ACHN (cell line): ENCODE measurements at regions not wholly inside any gene's neighbourhood (a gene's known extent, or its start where the extent isn't known, plus 50 kb on each side); places are given as distances from the start of the nearest gene placed in this dataset.
"Not testable (repeated sequence)": the region's sequence is repeated elsewhere in the genome, so short reads cannot be mapped to it uniquely, and the experiment has no call there.

Experiments used
- DNase-seq: peaks from one replicate; pipeline ENCODE4 v3.0.0-alpha.2; 2015
- in situ Hi-C: cut with HindIII; loops from 2 replicates; pipeline ENCODE4 v1.10.0; 2017; ENCODE audit warnings: low sequenced_read_pairs, low pct_ligation_motif_present, low pct_unique_long_range_greater_than_20kb

GRCh38 chr13:31587698-31588266 is 151.5 kb upstream of the RXFP2 start:
- in situ Hi-C loops, result no loop called here
- no peak for DNase-seq

- DNase-seq, result no peak
- in situ Hi-C loops, result no loop called here
Measured at GRCh38 chr13:31588316-31588715, 151.0 kb upstream of the RXFP2 start.

- in situ Hi-C loops, result no loop called here
- no peak for DNase-seq
Measured at GRCh38 chr13:31588893-31589292, 150.4 kb upstream of the RXFP2 start.

- DNase-seq, result no peak
- in situ Hi-C loops, result no loop called here
Measured at GRCh38 chr13:31591642-31592233, 147.6 kb upstream of the RXFP2 start.

GRCh38 chr13:31594056-31594455 is 145.3 kb upstream of the RXFP2 start:
- no peak for DNase-seq
- in situ Hi-C loops, result no loop called here

- in situ Hi-C loops, result no loop called here
Measured at GRCh38 chr13:31595563-31595962, 143.8 kb upstream of the RXFP2 start.

GRCh38 chr13:31598990-31599389 is 140.3 kb upstream of the RXFP2 start:
- in situ Hi-C loops, result no loop called here
- no peak for DNase-seq

More at GRCh38 chr13:31595563-31595962, 143.8 kb upstream of the RXFP2 start:
- no peak for DNase-seq

GRCh38 chr13:31605076-31605860 is 134.1 kb upstream of the RXFP2 start:
- in situ Hi-C loops, result no loop called here
- DNase-seq, result no peak

- DNase-seq, in situ Hi-C loops: not testable (repeated sequence)
Measured at GRCh38 chr13:31607531-31607930, 131.8 kb upstream of the RXFP2 start.

GRCh38 chr13:31608780-31609179 is 130.5 kb upstream of the RXFP2 start:
- in situ Hi-C loops, DNase-seq: not testable (repeated sequence)

GRCh38 chr13:31610270-31610998 is 128.9 kb upstream of the RXFP2 start:
- no peak for DNase-seq
- in situ Hi-C loops, result no loop called here

- no peak for DNase-seq
- in situ Hi-C loops, result no loop called here
Measured at GRCh38 chr13:31611214-31611613, 128.1 kb upstream of the RXFP2 start.

- in situ Hi-C loops, result no loop called here
- DNase-seq, result no peak
Measured at GRCh38 chr13:31614073-31614472, 125.3 kb upstream of the RXFP2 start.

GRCh38 chr13:31614704-31615103 is 124.6 kb upstream of the RXFP2 start:
- DNase-seq, result no peak
- in situ Hi-C loops, result no loop called here

- in situ Hi-C loops, result no loop called here
- DNase-seq, result no peak
Measured at GRCh38 chr13:31625115-31625514, 114.2 kb upstream of the RXFP2 start.

GRCh38 chr13:31627097-31627845 is 112.1 kb upstream of the RXFP2 start:
- in situ Hi-C loops, result no loop called here
- no peak for DNase-seq

GRCh38 chr13:31629085-31629780 is 110.1 kb upstream of the RXFP2 start:
- DNase-seq, result no peak
- in situ Hi-C loops, result no loop called here

- in situ Hi-C loops, result no loop called here
- DNase-seq, result no peak
Measured at GRCh38 chr13:31631071-31631470, 108.3 kb upstream of the RXFP2 start.
